ENCODE measurements at regions not wholly inside any gene's neighbourhood (a gene's known extent, or its start where the extent isn't known, plus 50 kb on each side); places are given as distances from the start of the nearest gene placed in this dataset.

- TF ChIP-seq CTCF (IDR thresholded peaks at IDR 0.05; ENCODE audit: control insufficient read depth, insufficient read depth, low read depth, low read length, missing control alignments) = no peak
- DNase-seq (ENCODE audit: low read depth) = no peak
- H3K4me3 ChIP-seq (ENCODE audit: control insufficient read depth, low read depth, low read length) = no peak overlapping the region
Measured at GRCh38 chr12:66733321-66733720, 54.4 kb upstream of the GRIP1 start.

GRCh38 chr12:66733839-66734238 is 55.0 kb upstream of the GRIP1 start:
- H3K4me3 ChIP-seq (ENCODE audit: control insufficient read depth, low read depth, low read length) = no peak overlapping the region
- no peak for TF ChIP-seq CTCF (IDR thresholded peaks at IDR 0.05; ENCODE audit: control insufficient read depth, insufficient read depth, low read depth, low read length, missing control alignments)
- no peak for DNase-seq (ENCODE audit: low read depth)

GRCh38 chr12:66735275-66735674 is 56.4 kb upstream of the GRIP1 start:
- no peak for DNase-seq (ENCODE audit: low read depth)
- TF ChIP-seq CTCF (IDR thresholded peaks at IDR 0.05; ENCODE audit: control insufficient read depth, insufficient read depth, low read depth, low read length, missing control alignments) = no peak

GRCh38 chr12:66736931-66737330 is 58.1 kb upstream of the GRIP1 start:
- no peak for TF ChIP-seq CTCF (IDR thresholded peaks at IDR 0.05; ENCODE audit: control insufficient read depth, insufficient read depth, low read depth, low read length, missing control alignments)
- DNase-seq (ENCODE audit: low read depth) = no peak
- H3K4me3 ChIP-seq (ENCODE audit: control insufficient read depth, low read depth, low read length) = no peak overlapping the region

More at GRCh38 chr12:66735275-66735674, 56.4 kb upstream of the GRIP1 start:
- H3K4me3 ChIP-seq (ENCODE audit: control insufficient read depth, low read depth, low read length) = no peak overlapping the region

GRCh38 chr12:66739266-66739665 is 60.4 kb upstream of the GRIP1 start:
- H3K4me3 ChIP-seq (ENCODE audit: control insufficient read depth, low read depth, low read length) = no peak overlapping the region
- DNase-seq (ENCODE audit: low read depth) = no peak
- TF ChIP-seq CTCF (IDR thresholded peaks at IDR 0.05; ENCODE audit: control insufficient read depth, insufficient read depth, low read depth, low read length, missing control alignments) = no peak

- no peak for DNase-seq (ENCODE audit: low read depth)
- no peak for TF ChIP-seq CTCF (IDR thresholded peaks at IDR 0.05; ENCODE audit: control insufficient read depth, insufficient read depth, low read depth, low read length, missing control alignments)
- H3K4me3 ChIP-seq (ENCODE audit: control insufficient read depth, low read depth, low read length) = no peak overlapping the region
Measured at GRCh38 chr12:66739940-66740651, 61.2 kb upstream of the GRIP1 start.

Measured in AG09309 (cell line).